HG03565 (cell line): ENCODE measurements at regions not wholly inside any gene's neighbourhood (a gene's known extent, or its start where the extent isn't known, plus 50 kb on each side); places are given as distances from the start of the nearest gene placed in this dataset.
A peak's percentile ranks its signal among the peaks of the same experiment; 100 is the strongest.
"Not testable (repeated sequence)": the region's sequence is repeated elsewhere in the genome, so short reads cannot be mapped to it uniquely, and the experiment has no call there.

Experiments
- ATAC-seq: cut with Tn5 transposase; IDR thresholded peaks from one replicate; pipeline ENCODE4 v1.9.1; 2021; ENCODE audit warnings: mild to moderate bottlenecking, moderate library complexity; ENCODE audit not compliant: unreplicated experiment

- ATAC-seq: no peak
These were observed 214.1 kb downstream of the RPAP3 start for GRCh38 chr12:47491516-47492305.

- no peak for ATAC-seq
These were observed 216.9 kb downstream of the RPAP3 start for GRCh38 chr12:47488888-47489287.

DNA sequence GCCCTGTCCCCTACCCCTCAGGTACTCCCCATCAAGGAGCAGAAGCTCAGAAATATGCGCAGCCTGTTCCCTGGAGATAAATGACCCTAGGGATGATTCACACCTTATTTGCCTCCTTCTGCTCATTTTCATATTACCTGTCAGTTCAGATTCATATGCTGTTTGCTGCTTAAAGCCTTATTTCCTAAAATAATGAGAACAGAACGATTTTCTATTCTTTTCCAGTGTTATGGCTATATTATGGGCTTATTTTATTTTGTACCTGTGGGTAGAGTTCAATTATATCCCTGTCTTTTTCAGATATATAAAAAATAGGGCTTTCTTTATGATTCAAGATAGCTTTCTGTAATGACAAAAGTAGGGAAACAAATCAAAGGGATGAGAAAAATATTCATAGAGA lies 224.8 kb downstream of the RPAP3 start:
- no peak for ATAC-seq

DNA sequence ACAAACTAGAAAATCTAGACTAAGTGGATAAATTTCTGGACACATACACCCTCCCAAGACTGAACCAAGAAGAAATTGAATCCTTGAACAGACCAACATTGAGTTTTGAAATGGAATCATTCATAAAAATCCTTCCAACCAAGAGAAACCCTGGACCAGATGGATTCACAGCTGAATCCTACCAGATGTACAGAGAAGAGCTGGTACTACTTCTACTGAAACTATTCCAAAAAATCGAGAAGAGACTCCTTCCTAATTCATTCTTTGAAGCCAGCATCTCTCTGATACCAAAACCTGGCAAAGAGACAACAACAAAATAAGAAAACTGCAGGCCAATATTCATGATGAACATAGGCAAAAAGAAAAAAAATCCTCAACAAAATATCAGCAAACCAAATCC lies 227.4 kb downstream of the RPAP3 start:
- ATAC-seq: no peak

- ATAC-seq: no peak
These were observed 232.7 kb downstream of the RPAP3 start for GRCh38 chr12:47473091-47473490.

DNA sequence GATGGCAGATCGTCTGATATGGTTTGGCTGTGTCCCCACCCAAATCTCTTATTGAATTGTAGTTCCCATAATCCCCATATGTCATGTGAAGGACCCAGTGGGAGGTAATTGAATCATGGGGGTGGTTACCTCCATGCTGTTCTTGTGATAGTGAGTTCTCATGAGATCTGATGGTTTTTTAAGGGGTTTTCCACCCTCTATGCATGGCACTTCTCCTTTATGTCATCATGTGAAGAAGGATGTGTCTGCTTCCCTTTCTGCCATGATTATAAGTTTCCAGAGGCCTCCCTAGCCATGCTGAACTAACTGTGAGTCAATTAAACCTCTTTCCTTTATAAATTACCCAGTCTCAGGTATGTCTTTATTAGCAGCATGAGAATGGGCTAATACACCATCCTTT lies 235.5 kb downstream of the RPAP3 start:
- ATAC-seq: not testable (repeated sequence)

GRCh38 chr12:47463918-47464317 lies 241.9 kb downstream of the RPAP3 start:
- ATAC-seq: not testable (repeated sequence)

DNA sequence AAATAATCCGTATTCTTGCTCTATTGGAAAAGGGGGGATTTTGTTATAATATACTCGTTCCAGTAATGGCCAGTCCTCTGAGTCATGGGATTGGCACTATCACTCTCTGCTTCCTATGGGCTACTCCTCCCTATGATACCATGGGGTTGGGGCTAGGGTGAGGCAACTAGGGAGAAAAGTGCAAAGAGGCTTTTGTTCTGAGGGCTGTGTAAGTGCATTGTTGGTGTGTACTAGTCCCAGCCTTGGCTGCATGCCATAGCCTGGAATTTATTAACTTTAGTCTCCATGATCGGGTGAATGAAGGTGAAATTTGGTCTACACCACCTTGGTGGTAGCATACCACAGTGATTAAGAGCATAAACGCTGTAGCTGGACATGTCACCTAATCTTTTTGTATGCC lies 247.6 kb downstream of the RPAP3 start:
- no peak for ATAC-seq

- peak; percentile 68 for ATAC-seq
These were observed 256.0 kb downstream of the RPAP3 start for GRCh38 chr12:47449797-47450196.

GRCh38 chr12:47442310-47442709 lies 263.5 kb downstream of the RPAP3 start:
- ATAC-seq: no peak

GRCh38 chr12:47441490-47441889 lies 264.3 kb downstream of the RPAP3 start:
- no peak for ATAC-seq

DNA sequence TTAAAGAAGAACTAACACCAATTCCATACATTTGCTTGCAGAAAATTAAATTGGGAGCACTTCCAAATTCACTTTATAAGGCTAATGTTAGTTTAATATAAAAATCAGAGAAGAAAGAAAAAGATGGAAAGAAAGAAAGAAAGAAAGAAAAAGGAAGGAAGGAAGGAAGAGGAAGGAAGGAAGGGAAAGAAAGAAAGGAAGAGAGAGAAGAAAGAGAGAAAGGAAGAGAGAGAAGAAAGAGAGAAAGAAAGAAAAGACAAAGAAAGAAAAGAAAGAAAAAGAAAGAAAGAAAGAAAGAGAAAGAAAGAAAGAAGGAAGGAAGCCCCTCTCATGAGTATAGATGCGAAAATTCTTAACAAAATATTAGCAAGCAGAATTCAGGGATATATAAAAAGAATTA lies 267.7 kb downstream of the RPAP3 start:
- no peak for ATAC-seq

DNA sequence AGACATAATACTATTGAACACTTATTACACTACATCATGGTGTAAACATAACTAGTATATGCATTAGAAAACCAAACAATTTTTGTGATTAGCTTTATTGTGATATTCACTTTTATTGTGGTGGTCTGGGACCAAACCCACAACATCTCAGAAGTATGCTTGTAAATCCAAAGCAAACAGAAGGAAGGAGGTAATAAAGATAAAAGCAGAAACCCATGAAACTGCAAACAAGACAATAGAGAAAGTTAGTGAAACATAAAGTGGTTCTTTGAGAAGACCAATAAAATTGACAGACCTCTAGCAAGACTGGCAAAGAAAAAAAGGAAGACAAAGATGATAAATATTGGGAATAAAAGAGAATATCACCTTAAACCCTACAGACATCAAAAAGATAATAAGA lies 268.3 kb downstream of the RPAP3 start:
- ATAC-seq: no peak

DNA sequence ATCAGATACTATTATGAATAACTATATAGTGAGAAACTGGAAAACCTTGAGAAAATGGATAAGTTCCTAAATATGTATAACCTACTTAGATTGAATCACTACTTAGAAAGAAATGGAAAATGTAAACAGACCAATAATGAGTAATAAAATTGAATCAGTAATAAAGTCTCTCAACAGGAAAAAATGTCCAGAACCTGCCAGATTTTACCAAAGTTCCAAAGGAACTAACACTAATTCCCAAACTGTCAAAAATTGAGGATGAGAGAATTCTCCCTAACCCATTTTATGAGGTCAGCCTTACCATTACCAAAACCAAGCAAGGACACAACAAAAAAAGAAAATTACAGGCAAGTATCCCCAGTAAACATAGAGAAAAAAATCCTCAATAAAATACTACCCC lies 272.0 kb downstream of the RPAP3 start:
- no peak for ATAC-seq

- ATAC-seq: not testable (repeated sequence)
These were observed 279.0 kb downstream of the RPAP3 start for GRCh38 chr12:47426678-47427309.

DNA sequence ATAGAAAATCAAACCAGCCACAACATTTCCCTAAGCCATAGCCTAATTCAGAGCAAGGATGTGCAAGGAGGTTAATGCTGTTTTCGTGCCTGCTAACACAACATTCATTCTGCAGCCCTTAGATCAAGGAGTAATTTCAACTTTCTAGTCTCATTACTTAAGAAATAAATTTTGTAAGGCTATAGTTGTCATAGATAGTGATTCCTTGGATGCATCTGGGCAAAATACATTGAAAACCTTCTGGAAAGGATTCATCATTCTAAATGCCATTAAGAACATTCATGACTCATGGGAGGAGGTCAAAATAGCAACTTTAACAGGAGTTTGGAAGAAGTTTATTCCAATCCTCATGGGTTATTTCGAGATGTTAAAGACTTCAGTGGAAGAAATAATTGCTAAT lies 283.2 kb downstream of the RPAP3 start:
- no peak for ATAC-seq

GRCh38 chr12:47419497-47419896 lies 286.3 kb downstream of the RPAP3 start:
- no peak for ATAC-seq

- no peak for ATAC-seq
These were observed 287.9 kb downstream of the RPAP3 start for GRCh38 chr12:47417955-47418354.

GRCh38 chr12:47417121-47417520 lies 288.7 kb downstream of the RPAP3 start:
- no peak for ATAC-seq

DNA sequence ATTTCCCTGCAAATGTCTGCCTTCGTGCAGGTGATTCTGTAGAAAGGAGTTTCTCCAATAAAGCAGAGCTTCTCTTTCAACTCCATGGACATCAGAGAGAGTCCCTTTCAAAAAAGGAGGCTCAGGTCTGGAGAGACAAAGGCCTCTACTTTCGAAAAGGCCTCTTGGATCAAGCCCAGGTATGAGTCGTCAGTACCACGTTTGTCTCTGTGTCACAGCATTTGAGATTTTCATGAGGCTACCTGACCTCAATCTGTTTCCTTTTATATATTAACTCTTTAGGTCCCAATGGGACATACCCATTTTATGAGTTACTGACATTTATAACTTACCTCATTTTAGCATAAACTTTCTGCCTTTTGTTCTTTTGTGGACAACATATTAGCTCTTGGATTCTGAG lies 290.8 kb downstream of the RPAP3 start:
- no peak for ATAC-seq

DNA sequence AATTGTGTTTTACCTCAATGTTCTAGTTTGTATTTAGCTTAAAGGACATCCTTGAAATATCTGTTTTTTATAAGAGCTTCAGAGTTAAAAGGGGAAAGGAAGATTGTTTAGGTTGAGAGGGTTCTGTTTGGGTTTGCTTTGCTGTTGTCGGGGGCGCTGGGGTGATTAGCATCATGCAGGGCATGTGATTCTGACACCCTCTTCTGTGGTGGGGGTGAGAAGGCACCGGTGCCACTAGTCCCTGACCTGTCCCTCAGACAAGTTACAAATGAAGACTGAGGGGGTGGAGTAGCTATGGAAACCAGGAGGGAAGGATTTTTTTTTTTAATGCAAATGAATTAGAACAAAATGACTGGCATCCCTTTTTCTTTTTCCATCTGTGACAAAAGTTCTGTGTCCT lies 291.3 kb downstream of the RPAP3 start:
- no peak for ATAC-seq

- ATAC-seq: no peak
These were observed 292.0 kb downstream of the RPAP3 start for GRCh38 chr12:47413806-47414205.
